ENCODE measurements at regions not wholly inside any gene's neighbourhood (a gene's known extent, or its start where the extent isn't known, plus 50 kb on each side); places are given as distances from the start of the nearest gene placed in this dataset.

- no peaks in the 10 kb centered on the region for H3K9me1 ChIP-seq (ENCODE audit: insufficient read depth, low read length)
- H3K56ac ChIP-seq (ENCODE audit: extremely low read depth, insufficient read depth, low read length), result no peak overlapping the region
- no TSS peak for BruUV-seq (replicated peaks)
- H2BK20ac ChIP-seq (ENCODE audit: low read depth, low read length), result no peak overlapping the region
- H3K36me3 ChIP-seq (ENCODE audit: control insufficient read depth, insufficient read depth, low read length), result no peaks in the 10 kb centered on the region
- no peak overlapping the region for H3K4me2 ChIP-seq (ENCODE audit: low read depth, low read length)
- H3K27me3 ChIP-seq (ENCODE audit: control insufficient read depth, insufficient read depth, low read length), result no peaks in the 10 kb centered on the region
- POLR2A ChIA-PET (ENCODE audit: unreplicated experiment), result no interaction called here
- no peak overlapping the region for H4K91ac ChIP-seq (ENCODE audit: insufficient read depth, low read depth, low read length)
- H2AFZ ChIP-seq (replicated peaks; ENCODE audit: low read length, poor library complexity), result no peak overlapping the region
- no peak overlapping the region for H3K18ac ChIP-seq (ENCODE audit: low read depth, low read length)
- no peak overlapping the region for H2BK120ac ChIP-seq (ENCODE audit: low read depth, low read length)
- no peak overlapping the region for H3K9ac ChIP-seq (ENCODE audit: low read depth, low read length)
- peaks cover 28% of the 10 kb centered on the region for H3K9me3 ChIP-seq (ENCODE audit: control insufficient read depth, insufficient read depth, low read length)
- H3K4me1 ChIP-seq (ENCODE audit: control insufficient read depth, insufficient read depth, low read length), result no peaks in the 10 kb centered on the region
- ATAC-seq (ENCODE audit: low read depth), result no peak
- no peak overlapping the region for H3K27ac ChIP-seq (ENCODE audit: insufficient read depth, low read length)
- no peak for DNase-seq
- no peak overlapping the region for H2AK5ac ChIP-seq (ENCODE audit: low read depth, low read length)
- H4K8ac ChIP-seq (ENCODE audit: low read depth in 2 of 2, low read length in 2 of 2), result no peak overlapping the region
- no peak overlapping the region for H2BK5ac ChIP-seq (ENCODE audit: low read depth, low read length, poor library complexity, severe bottlenecking)
- intact Hi-C loops (cut with micrococcal nuclease) (no loop called here), dilution Hi-C loops (cut with HindIII; ENCODE audit: low sequenced_read_pairs, unreplicated experiment) (no loop called here), in situ Hi-C loops (cut with MboI; ENCODE audit: low sequenced_read_pairs) (no loop called here)
- no peaks in the 10 kb centered on the region for H4K20me1 ChIP-seq (ENCODE audit: insufficient read depth, low read length)
- CTCF ChIA-PET, result no interaction called here
- no peak overlapping the region for H2BK15ac ChIP-seq (ENCODE audit: low read depth, low read length)
- no peak overlapping the region for H2AK9ac ChIP-seq (replicated peaks; ENCODE audit: low read depth, low read length, poor library complexity)
- TF ChIP-seq MXI1 (IDR thresholded peaks at IDR 0.05; ENCODE audit: borderline replicate concordance, low read depth, low read length) (no peak), CTCF (conservative IDR thresholded peaks at IDR 0.05; ENCODE audit: low read depth, low read length) (no peak), POLR2A (IDR thresholded peaks at IDR 0.05; ENCODE audit: low read depth, low read length) (no peak), MAFK (IDR thresholded peaks at IDR 0.05; ENCODE audit: low read depth, low read length) (no peak), CEBPB (IDR thresholded peaks at IDR 0.05; ENCODE audit: low read depth, low read length) (no peak), FOS (IDR thresholded peaks at IDR 0.05; ENCODE audit: low read depth, low read length) (no peak), MAZ (IDR thresholded peaks at IDR 0.05; ENCODE audit: borderline replicate concordance, low read depth, low read length) (no peak), BHLHE40 (IDR thresholded peaks at IDR 0.05; ENCODE audit: low read depth, low read length) (no peak), NFE2L2 (IDR thresholded peaks at IDR 0.05; ENCODE audit: low read depth, low read length) (no peak), RCOR1 (IDR thresholded peaks at IDR 0.05; ENCODE audit: insufficient replicate concordance, low read length) (no peak), RFX5 (IDR thresholded peaks at IDR 0.05; ENCODE audit: low read depth, low read length) (no peak), CHD1 (IDR thresholded peaks at IDR 0.05; ENCODE audit: low read depth, low read length) (no peak), USF2 (IDR thresholded peaks at IDR 0.05; ENCODE audit: low read depth, low read length) (no peak), SMC3 (IDR thresholded peaks at IDR 0.05; ENCODE audit: low read depth, low read length) (no peak)
- no peak overlapping the region for H3K4ac ChIP-seq (ENCODE audit: low read depth, low read length)
- no peaks in the 10 kb centered on the region for H3K79me1 ChIP-seq (ENCODE audit: low read depth in 1 of 2, low read length in 2 of 2)
- H3K14ac ChIP-seq (replicated peaks; ENCODE audit: low read depth, low read length), result no peak overlapping the region
- no CpG with 5 or more reads among the region's 4 CpGs for WGBS, 2 experiments (ENCODE audit: extremely low coverage in 2 of 2, insufficient read length in 1 of 2)
- no peak overlapping the region for H3K4me3 ChIP-seq (ENCODE audit: insufficient read depth, low read depth, low read length)
- H3K23ac ChIP-seq (ENCODE audit: low read depth, low read length), result no peak overlapping the region
- no peak overlapping the region for H4K5ac ChIP-seq (ENCODE audit: low read depth, low read length)
Measured at GRCh38 chr10:2150288-2150687, 413.0 kb upstream of the ADARB2 start.
